ENCODE measurements at regions not wholly inside any gene's neighbourhood (a gene's known extent, or its start where the extent isn't known, plus 50 kb on each side); places are given as distances from the start of the nearest gene placed in this dataset.
A peak's percentile ranks its signal among the peaks of the same experiment; 100 is the strongest.

GRCh38 chr17:5826384-5826783 is 242.1 kb upstream of the NLRP1 start:
- ChIA-PET CTCF (no interaction called here), POLR2A (ENCODE audit: unreplicated experiment) (no interaction called here)
- peaks cover 4% of the 10 kb centered on the region; the same call in 1 of the 2 replicates for H3K9me3 ChIP-seq (ENCODE audit: control insufficient read depth, insufficient read depth, low read length)
- H4K91ac ChIP-seq (ENCODE audit: insufficient read depth, low read depth, low read length), result no peak overlapping the region
- in situ Hi-C loops (cut with MboI; ENCODE audit: low sequenced_read_pairs) (no loop called here), intact Hi-C loops (cut with micrococcal nuclease) (no loop called here), dilution Hi-C loops (cut with HindIII; ENCODE audit: low sequenced_read_pairs, unreplicated experiment) (no loop called here)
- no TSS peak for BruUV-seq (replicated peaks)
- no peak overlapping the region for H3K4me2 ChIP-seq (ENCODE audit: low read depth, low read length)
- H4K5ac ChIP-seq (ENCODE audit: low read depth, low read length), result no peak overlapping the region
- no peak overlapping the region for H2BK5ac ChIP-seq (ENCODE audit: low read depth, low read length, poor library complexity, severe bottlenecking)
- H2BK20ac ChIP-seq (ENCODE audit: low read depth, low read length), result no peak overlapping the region
- no peak overlapping the region for H3K23ac ChIP-seq (ENCODE audit: low read depth, low read length)
- no peak overlapping the region for H2AK5ac ChIP-seq (ENCODE audit: low read depth, low read length)
- H3K14ac ChIP-seq (replicated peaks; ENCODE audit: low read depth, low read length), result no peak overlapping the region
- ATAC-seq (ENCODE audit: low read depth) (peak; percentile 51), DNase-seq (peak; percentile 61)
- no CpG with 5 or more reads among the region's 2 CpGs for WGBS, 2 experiments (ENCODE audit: extremely low coverage in 2 of 2, insufficient read length in 1 of 2)
- no peaks in the 10 kb centered on the region for H3K36me3 ChIP-seq (ENCODE audit: control insufficient read depth, insufficient read depth, low read length)
- H3K4me3 ChIP-seq (ENCODE audit: insufficient read depth, low read depth, low read length), result no peak overlapping the region
- H2AK9ac ChIP-seq (replicated peaks; ENCODE audit: low read depth, low read length, poor library complexity), result no peak overlapping the region
- H2BK120ac ChIP-seq (ENCODE audit: low read depth, low read length), result peak overlapping the region; percentile 38; the same call in 1 of the 2 replicates
- peaks cover 5% of the 10 kb centered on the region for H3K4me1 ChIP-seq (ENCODE audit: control insufficient read depth, insufficient read depth, low read length)
- H3K9ac ChIP-seq (ENCODE audit: low read depth, low read length), result no peak overlapping the region
- no peak overlapping the region for H2BK15ac ChIP-seq (ENCODE audit: low read depth, low read length)
- no peak overlapping the region for H3K56ac ChIP-seq (ENCODE audit: extremely low read depth, insufficient read depth, low read length)
- no peaks in the 10 kb centered on the region for H3K79me1 ChIP-seq (ENCODE audit: low read depth in 1 of 2, low read length in 2 of 2)
- H4K20me1 ChIP-seq (ENCODE audit: insufficient read depth, low read length), result no peaks in the 10 kb centered on the region
- no peak overlapping the region for H3K18ac ChIP-seq (ENCODE audit: low read depth, low read length)
- H3K27ac ChIP-seq (ENCODE audit: insufficient read depth, low read length), result no peak overlapping the region
- no peak overlapping the region for H2AFZ ChIP-seq (replicated peaks; ENCODE audit: low read length, poor library complexity)
- TF ChIP-seq SMC3 (IDR thresholded peaks at IDR 0.05; ENCODE audit: low read depth, low read length), result no peak
- TF ChIP-seq, protein P1, sequence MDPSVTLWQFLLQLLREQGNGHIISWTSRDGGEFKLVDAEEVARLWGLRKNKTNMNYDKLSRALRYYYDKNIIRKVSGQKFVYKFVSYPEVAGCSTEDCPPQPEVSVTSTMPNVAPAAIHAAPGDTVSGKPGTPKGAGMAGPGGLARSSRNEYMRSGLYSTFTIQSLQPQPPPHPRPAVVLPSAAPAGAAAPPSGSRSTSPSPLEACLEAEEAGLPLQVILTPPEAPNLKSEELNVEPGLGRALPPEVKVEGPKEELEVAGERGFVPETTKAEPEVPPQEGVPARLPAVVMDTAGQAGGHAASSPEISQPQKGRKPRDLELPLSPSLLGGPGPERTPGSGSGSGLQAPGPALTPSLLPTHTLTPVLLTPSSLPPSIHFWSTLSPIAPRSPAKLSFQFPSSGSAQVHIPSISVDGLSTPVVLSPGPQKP (IDR thresholded peaks at IDR 0.05; ENCODE audit: borderline replicate concordance, low read depth, low read length), result no peak
- TF ChIP-seq MXI1 (IDR thresholded peaks at IDR 0.05; ENCODE audit: borderline replicate concordance, low read depth, low read length), result no peak
- no peak for TF ChIP-seq MAZ (IDR thresholded peaks at IDR 0.05; ENCODE audit: borderline replicate concordance, low read depth, low read length)
- TF ChIP-seq RAD21 (IDR thresholded peaks at IDR 0.05; ENCODE audit: low read length), result no peak
- no peak for TF ChIP-seq RCOR1 (IDR thresholded peaks at IDR 0.05; ENCODE audit: insufficient replicate concordance, low read length)
- TF ChIP-seq BHLHE40 (IDR thresholded peaks at IDR 0.05; ENCODE audit: low read depth, low read length), result no peak
- no peak for TF ChIP-seq NFE2L2 (IDR thresholded peaks at IDR 0.05; ENCODE audit: low read depth, low read length)
- TF ChIP-seq USF2 (IDR thresholded peaks at IDR 0.05; ENCODE audit: low read depth, low read length), result no peak
- no peak for TF ChIP-seq CTCF (conservative IDR thresholded peaks at IDR 0.05; ENCODE audit: low read depth, low read length)
- no peak for TF ChIP-seq CEBPB (IDR thresholded peaks at IDR 0.05; ENCODE audit: low read depth, low read length)
- TF ChIP-seq MAFK (IDR thresholded peaks at IDR 0.05; ENCODE audit: low read depth, low read length), result no peak
- no peak for TF ChIP-seq RFX5 (IDR thresholded peaks at IDR 0.05; ENCODE audit: low read depth, low read length)
- TF ChIP-seq FOS (IDR thresholded peaks at IDR 0.05; ENCODE audit: low read depth, low read length), result no peak
- TF ChIP-seq CHD1 (IDR thresholded peaks at IDR 0.05; ENCODE audit: low read depth, low read length), result no peak
- no peak for TF ChIP-seq POLR2A (IDR thresholded peaks at IDR 0.05; ENCODE audit: low read depth, low read length)
- 0 out of 2 replicates have a peak overlapping the region, but pooled peaks have one; percentile 35 for H3K4ac ChIP-seq (ENCODE audit: low read depth, low read length)
- H3K27me3 ChIP-seq (ENCODE audit: control insufficient read depth, insufficient read depth, low read length), result no peaks in the 10 kb centered on the region
- peaks cover 5% of the 10 kb centered on the region; the same call in 1 of the 2 replicates for H3K9me1 ChIP-seq (ENCODE audit: insufficient read depth, low read length)
- H4K8ac ChIP-seq (ENCODE audit: low read depth in 2 of 2, low read length in 2 of 2), result peak overlapping the region in 1 of 2 experiments; percentile 28; a peak in 1 of 4 replicates
